ENCODE measurements at regions not wholly inside any gene's neighbourhood (a gene's known extent, or its start where the extent isn't known, plus 50 kb on each side); places are given as distances from the start of the nearest gene placed in this dataset.
"Not testable (repeated sequence)": the region's sequence is repeated elsewhere in the genome, so short reads cannot be mapped to it uniquely, and the experiment has no call there.

DNA sequence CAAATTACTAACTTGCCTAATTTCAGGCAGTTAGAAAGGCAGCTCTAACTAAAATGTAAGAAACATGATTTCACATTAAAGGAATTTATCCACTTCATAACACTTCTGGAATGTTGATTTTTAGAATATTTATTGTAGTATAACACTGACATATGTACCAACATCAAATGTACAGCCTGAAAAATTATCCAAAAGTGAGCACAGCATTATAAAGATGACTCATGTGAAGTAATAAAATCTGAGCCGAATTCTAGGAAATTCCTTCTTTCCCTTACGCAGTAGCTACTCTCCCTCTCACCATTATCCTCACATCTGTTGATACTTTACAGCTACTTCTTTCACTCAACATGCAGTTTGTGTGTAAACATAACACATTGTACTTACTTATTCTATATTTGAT, 610.6 kb downstream of the ZWINT start:
- no peaks in the 10 kb centered on the region for H3K27me3 Mint-ChIP-seq (ENCODE audit: low read depth)
- H3K4me1 Mint-ChIP-seq: peaks cover 2% of the 10 kb centered on the region
- H3K27ac Mint-ChIP-seq: no peak overlapping the region
- H3K4me3 Mint-ChIP-seq: no peak overlapping the region
- TF ChIP-seq, protein P1, sequence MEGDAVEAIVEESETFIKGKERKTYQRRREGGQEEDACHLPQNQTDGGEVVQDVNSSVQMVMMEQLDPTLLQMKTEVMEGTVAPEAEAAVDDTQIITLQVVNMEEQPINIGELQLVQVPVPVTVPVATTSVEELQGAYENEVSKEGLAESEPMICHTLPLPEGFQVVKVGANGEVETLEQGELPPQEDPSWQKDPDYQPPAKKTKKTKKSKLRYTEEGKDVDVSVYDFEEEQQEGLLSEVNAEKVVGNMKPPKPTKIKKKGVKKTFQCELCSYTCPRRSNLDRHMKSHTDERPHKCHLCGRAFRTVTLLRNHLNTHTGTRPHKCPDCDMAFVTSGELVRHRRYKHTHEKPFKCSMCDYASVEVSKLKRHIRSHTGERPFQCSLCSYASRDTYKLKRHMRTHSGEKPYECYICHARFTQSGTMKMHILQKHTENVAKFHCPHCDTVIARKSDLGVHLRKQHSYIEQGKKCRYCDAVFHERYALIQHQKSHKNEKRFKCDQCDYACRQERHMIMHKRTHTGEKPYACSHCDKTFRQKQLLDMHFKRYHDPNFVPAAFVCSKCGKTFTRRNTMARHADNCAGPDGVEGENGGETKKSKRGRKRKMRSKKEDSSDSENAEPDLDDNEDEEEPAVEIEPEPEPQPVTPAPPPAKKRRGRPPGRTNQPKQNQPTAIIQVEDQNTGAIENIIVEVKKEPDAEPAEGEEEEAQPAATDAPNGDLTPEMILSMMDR (IDR thresholded peaks at IDR 0.05; ENCODE audit: unreplicated experiment): no peak
- peaks cover 4% of the 10 kb centered on the region for H3K9me3 Mint-ChIP-seq
- no peak for DNase-seq (ENCODE audit: low spot score in 2 of 2, unreplicated experiment in 2 of 2)
- H3K36me3 Mint-ChIP-seq: no peaks in the 10 kb centered on the region

DNA sequence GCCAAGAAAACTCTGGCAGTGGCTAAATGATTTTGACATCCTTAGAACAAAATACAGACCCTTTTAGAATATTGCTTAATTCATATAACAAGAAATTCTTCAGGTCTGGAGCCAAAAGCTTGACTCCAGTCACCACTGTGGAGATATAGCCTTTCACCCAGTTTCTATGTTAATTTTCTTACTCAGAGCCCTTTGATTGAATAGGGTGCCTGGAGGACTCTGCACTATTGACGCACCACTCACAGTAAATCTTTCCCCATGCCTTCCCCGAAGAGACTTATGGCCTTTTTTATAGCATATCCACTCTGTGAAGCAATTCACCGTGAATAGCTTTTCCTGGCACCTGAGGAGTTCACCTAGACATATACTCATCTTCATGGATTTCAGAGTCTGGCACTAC, 613.8 kb downstream of the ZWINT start:
- Mint-ChIP-seq H3K27me3 (ENCODE audit: low read depth) (no peaks in the 10 kb centered on the region), H3K4me3 (no peak overlapping the region), H3K36me3 (no peaks in the 10 kb centered on the region), H3K27ac (no peak overlapping the region), H3K9me3 (no peaks in the 10 kb centered on the region), H3K4me1 (peaks cover 17% of the 10 kb centered on the region)
- no peak for DNase-seq (ENCODE audit: low spot score in 2 of 2, unreplicated experiment in 2 of 2)
- TF ChIP-seq, protein P1 (IDR thresholded peaks at IDR 0.05; ENCODE audit: unreplicated experiment): no peak

DNA sequence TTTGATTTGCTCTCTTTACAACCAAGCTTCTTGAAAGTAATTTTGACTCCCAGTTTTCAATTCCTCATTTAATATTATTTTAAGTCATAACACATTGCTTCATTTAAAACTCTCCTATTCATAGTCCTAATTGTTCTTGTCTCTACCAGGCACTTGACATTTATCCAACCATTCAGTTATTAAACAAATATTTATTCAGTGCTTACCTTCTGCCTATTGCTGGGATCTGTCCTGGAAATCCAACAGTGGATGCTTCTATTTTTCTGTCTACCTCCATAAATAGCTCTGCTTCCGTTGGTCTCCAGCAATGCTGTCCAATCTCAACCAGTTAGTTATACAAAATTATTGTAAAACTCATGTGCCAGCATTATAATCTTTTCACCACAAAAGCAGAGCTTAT, 615.1 kb downstream of the ZWINT start:
- TF ChIP-seq, protein P1 (IDR thresholded peaks at IDR 0.05; ENCODE audit: unreplicated experiment): no peak
- Mint-ChIP-seq H3K27ac (no peak overlapping the region), H3K9me3 (no peaks in the 10 kb centered on the region), H3K4me3 (no peak overlapping the region), H3K27me3 (ENCODE audit: low read depth) (no peaks in the 10 kb centered on the region), H3K36me3 (no peaks in the 10 kb centered on the region), H3K4me1 (peaks cover 17% of the 10 kb centered on the region)
- no peak for DNase-seq (ENCODE audit: low spot score in 2 of 2, unreplicated experiment in 2 of 2)

DNA sequence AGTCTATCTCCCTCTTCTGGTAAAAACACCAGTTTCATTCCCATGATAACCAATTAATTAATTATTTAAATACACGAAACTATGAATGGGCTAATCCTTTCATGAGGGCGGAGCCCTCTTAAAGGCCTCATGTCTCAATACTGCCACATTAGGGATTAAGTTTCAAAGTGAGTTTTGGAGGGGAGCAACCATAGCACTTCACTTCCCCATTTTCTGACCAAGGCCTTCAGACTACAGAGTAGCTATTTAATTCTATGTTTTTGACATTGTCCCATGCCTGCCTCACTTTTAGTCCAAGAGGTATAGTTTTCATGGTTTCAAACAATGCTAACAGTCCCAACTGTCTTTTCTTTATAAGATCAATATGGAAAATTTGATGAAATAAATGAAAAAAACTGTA, 618.6 kb downstream of the ZWINT start:
- H3K27ac Mint-ChIP-seq: no peak overlapping the region
- H3K4me1 Mint-ChIP-seq: peaks cover 27% of the 10 kb centered on the region
- TF ChIP-seq, protein P1 (IDR thresholded peaks at IDR 0.05; ENCODE audit: unreplicated experiment): no peak
- H3K27me3 Mint-ChIP-seq (ENCODE audit: low read depth): no peaks in the 10 kb centered on the region
- no peaks in the 10 kb centered on the region for H3K9me3 Mint-ChIP-seq
- H3K36me3 Mint-ChIP-seq: no peaks in the 10 kb centered on the region
- DNase-seq (ENCODE audit: low spot score in 2 of 2, unreplicated experiment in 2 of 2): no peak
- H3K4me3 Mint-ChIP-seq: no peak overlapping the region

DNA sequence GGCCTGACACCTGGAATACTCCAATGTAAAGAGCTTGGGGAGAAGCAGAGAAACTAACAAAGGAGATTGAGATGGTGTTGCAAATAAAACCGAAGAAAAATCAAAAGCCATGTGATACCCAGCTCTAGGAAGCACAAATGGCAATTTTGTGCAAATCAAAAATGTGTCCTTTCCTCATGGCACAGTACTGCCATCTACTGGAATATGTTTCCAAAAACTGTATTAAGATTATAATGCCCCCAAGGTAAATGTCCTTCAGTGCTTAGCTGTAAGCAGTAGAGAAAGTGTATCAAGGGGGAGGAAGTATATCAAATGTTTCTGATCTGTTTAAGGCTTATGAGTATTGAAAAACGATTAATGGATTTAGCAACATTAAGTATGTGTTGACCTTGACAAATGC, 620.3 kb downstream of the ZWINT start:
- not testable (repeated sequence) for H3K27me3 Mint-ChIP-seq (ENCODE audit: low read depth); DNase-seq (ENCODE audit: low spot score in 2 of 2, unreplicated experiment in 2 of 2); H3K36me3 Mint-ChIP-seq; H3K27ac Mint-ChIP-seq; H3K9me3 Mint-ChIP-seq; H3K4me3 Mint-ChIP-seq
- TF ChIP-seq, protein P1 (IDR thresholded peaks at IDR 0.05; ENCODE audit: unreplicated experiment): peak; percentile 37
- H3K4me1 Mint-ChIP-seq: peaks cover 25% of the 10 kb centered on the region

DNA sequence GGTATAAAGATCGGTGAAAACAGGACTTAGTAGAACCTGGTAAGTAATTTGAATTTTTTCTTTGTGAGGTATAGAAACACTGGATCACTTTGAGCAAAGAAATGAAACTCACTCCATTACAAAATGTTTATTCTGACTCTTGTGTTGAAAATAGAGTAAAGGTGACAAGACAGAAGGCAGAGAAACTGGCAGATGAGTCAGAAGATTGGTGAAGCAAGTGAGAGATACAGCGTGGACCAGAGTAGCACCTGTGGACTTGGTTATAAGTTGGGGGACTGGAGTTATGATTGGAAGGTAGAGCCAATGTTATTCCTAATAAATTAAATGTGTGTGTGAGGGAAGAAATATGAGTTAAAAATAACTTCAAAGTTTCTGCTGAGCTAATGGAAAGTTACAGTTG, 620.9 kb downstream of the ZWINT start:
- Mint-ChIP-seq H3K9me3 (no peaks in the 10 kb centered on the region), H3K36me3 (no peaks in the 10 kb centered on the region), H3K4me3 (no peak overlapping the region), H3K4me1 (peaks cover 25% of the 10 kb centered on the region), H3K27ac (no peak overlapping the region), H3K27me3 (ENCODE audit: low read depth) (no peaks in the 10 kb centered on the region)
- no peak for DNase-seq (ENCODE audit: low spot score in 2 of 2, unreplicated experiment in 2 of 2)
- TF ChIP-seq, protein P1 (IDR thresholded peaks at IDR 0.05; ENCODE audit: unreplicated experiment): no peak
